DMS 273 (cell line): ENCODE measurements at regions not wholly inside any gene's neighbourhood (a gene's known extent, or its start where the extent isn't known, plus 50 kb on each side); places are given as distances from the start of the nearest gene placed in this dataset.
A peak's percentile ranks its signal among the peaks of the same experiment; 100 is the strongest.
"Not testable (repeated sequence)": the region's sequence is repeated elsewhere in the genome, so short reads cannot be mapped to it uniquely, and the experiment has no call there.

Experiments used
- DNase-seq: peaks from one replicate; lab custom pipeline; 2025; ENCODE audit not compliant: unreplicated experiment; lab: John Stamatoyannopoulos, UW

DNA sequence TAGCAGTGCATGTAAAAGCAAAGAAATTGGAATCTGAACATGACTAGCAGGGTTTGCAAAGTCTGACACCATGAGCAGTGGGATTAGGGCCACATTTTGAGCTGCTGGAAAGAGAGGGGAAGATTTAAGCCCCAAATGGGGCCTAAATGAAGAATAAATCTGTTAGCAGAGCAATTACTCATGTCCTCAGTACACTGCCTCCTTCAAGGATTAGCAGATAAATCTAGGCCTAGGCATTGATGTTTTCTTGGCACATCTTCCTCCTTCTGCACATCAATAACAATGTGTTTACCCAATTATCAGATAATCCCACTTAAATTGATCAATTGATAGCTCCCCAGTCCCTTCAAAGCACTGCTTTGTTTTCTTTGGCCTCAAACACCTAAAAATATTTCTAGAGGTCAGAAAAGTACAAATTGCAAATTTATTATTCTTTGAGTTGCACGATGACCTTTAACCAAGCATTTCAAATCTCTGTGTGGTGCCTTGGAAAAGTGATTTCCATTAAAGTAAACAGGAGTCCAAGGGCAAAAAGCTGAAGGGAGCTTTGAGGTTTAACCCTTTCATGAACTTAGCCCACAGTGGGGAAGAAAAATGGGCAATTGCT, 514.7 kb upstream of the CHORDC1 start:
- no peak for DNase-seq

DNA sequence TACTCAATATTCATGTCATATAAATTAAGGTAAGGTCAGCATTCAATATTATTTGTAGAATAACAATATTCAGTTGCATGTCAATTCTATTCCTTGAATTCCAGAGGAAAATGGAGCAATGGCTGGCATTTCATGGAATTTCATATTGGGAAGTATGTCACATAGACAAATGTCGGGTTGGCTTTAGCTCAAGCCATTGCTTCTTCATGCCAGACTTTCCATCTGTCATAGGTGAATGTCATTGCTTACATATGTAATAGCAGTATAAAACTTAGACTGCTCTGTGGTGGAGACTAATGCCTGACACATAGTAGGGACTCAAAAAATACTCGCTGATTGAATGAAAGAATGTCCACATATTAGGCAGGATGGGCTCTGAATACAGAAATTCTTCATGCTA, 509.6 kb upstream of the CHORDC1 start:
- no peak for DNase-seq

DNA sequence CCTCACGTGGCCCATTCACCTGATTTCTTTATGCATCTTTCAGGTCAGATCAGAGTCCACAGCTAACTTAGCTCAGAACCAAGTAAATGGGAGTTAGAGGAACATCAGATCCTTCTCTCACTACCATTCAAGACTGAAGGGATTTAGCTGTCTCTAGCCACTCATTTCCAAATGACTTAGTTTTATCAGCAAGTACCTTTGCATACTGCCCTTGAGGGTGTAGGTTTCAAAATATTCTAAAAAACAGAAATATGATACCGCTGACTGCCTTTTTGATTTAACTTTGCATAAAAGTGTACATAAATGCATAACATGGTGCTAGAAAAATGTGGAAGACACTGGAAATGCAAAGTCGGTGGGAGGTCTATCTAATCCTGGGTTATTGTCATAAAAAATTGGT, 500.6 kb upstream of the CHORDC1 start:
- no peak for DNase-seq

DNA sequence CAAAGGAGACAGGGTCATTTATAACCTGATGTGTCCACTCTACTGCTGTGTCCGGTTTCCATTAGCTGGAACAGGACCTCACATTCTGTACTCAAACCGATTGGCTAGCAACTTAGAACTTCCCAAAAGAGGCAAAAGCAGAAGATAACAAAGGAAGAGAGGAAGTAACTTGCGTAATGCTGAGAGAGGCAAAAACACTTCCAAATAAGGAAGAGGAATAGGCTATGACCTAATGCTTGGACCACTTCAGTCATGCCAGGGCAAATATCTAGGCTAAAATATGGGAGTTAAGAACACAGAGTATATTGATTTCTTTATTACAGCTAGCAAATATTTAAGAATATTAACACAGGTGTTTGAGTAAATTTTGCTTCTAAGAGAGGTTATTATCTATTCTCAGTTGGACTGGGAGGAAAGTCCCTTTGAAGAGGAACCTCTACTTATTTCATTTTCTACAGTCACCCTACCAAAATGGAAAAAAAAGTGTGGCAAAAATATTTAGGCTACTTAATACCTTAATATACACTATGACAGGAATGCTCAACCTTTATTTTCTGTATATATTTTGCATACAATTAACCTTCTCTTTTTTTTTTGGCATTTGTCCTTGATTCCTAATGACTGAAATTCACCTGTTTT, 499.8 kb upstream of the CHORDC1 start:
- no peak for DNase-seq

DNA sequence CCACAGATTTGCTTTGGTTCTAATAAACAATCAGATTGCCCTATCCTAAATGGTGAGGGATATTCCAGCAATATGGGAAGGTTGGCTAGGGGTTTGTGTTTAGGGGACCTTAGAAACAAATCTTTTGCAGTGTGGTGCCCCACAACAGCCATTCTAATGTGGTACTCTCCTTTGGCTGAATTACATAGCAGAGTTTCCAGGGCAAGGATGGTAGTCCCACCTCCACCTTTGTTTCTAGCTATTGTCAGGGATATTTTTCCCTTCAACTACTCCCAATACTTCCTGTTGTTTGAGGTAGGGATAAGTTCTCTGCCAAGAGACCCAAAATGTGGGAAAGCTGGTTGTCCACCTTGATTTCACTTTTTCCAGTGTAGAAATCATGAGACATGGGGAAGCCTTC, 494.7 kb upstream of the CHORDC1 start:
- no peak for DNase-seq

DNA sequence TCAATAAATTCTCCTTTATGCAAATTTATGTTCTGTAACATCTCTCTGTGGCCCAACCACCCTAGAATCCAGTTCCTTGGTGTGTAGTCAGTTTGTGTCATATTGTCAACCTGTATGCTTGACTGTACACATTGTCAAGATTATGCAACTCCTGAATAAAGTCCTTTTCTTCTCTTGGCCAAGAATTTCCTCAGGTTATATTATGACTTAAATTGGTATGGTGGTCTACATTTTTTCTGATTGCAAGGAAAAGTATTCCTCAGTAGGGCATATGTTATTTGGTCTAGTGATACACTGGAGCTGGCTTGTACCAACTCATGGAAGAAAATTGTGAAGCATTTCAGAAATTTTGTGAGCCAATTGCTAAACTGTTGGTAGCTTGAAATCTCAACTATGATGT, 482.8 kb upstream of the CHORDC1 start:
- DNase-seq, result no peak

DNA sequence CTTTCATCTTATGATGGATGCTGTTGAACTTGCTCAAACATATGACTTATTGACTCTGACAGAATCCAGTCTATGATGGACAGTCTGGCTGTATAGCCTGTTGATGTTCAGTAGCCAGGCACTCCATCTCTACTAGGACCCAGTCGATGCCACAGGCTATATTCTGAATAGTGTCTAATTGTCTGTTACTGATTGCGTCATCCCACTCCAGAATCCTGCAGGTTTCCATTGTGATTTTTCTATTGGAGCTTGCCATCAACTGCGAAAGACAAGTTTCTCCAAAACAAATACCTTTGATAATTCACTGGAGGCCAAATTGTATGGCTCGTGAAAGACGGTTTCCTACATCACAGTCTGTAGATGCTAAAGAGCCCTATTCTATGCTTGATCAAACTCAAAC, 481.7 kb upstream of the CHORDC1 start:
- DNase-seq, result no peak

DNA sequence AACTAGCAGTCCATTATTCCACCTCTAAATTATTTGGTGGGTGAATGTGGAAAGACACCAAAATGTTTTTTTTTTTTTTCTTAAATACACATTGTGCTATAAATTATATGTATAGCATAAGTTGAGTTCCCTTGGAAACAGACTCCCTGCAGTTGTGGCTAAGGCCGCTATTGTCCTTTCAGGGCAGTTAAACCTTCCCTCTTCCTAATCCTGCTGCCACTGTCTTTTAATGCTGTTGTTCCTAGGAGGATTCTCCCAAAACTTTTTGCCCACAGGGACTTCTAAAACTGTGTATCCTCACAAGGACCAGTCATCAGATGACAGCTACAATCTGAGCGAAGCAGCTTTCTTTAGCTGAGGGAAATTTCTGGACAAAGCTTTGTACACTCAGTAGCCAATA, 478.9 kb upstream of the CHORDC1 start:
- DNase-seq, result no peak

DNA sequence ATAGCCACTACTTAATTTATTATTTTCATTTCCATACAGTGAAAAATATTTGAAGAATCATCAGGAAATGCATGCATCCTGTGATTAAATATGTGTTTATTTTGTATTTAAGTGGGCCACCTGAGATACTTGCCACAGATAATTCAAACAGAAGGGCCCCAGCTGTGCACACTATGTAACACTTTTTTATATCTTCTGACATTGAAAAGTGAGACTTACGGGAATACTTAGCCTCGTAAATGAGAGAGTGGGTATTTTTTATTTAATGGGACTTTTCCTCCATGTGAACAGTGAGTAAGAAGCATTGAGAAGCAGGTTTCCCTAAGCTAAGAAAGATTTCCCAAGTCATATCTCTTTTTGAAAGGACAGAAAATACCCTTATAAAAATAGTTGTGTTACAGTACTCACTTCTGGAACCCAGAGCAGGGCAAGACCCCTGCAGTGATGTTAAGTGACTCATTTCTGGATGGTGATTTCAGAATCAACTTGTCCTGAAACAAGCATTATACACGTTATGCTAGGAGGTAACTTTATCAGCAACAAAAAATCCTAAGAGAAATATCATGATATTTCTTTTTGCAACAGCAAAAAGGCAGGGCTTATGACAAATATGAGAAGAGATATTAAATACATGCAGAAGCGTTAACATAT, 478.1 kb upstream of the CHORDC1 start:
- no peak for DNase-seq

DNA sequence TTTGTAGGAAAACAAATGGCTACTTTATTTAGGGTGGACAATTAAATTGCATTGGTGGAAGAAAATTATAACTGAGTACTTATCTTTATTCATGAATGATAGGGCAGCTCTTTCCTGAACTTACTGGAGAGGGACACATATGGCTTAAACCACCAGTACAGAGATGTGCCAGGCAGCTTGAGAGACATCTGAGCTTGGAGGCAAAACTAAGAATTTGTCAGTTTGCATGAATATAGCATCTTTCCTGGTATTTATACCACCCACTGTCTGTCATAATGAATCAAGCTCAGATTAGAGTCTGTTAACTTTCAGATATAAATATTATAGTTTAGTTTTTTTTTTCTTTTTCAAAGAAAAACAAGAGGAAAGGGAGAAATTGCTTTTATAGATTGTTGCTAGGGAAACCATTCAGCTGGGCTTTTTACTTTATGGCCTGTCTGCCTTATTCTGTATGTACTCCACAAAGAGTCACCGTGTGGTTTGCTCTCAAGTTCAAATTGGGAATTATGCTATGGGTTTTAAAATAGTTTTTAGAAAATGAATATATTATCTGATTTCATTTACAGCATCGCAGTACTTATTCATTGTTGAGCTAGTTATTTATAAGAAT, 477.0 kb upstream of the CHORDC1 start:
- DNase-seq, result no peak

DNA sequence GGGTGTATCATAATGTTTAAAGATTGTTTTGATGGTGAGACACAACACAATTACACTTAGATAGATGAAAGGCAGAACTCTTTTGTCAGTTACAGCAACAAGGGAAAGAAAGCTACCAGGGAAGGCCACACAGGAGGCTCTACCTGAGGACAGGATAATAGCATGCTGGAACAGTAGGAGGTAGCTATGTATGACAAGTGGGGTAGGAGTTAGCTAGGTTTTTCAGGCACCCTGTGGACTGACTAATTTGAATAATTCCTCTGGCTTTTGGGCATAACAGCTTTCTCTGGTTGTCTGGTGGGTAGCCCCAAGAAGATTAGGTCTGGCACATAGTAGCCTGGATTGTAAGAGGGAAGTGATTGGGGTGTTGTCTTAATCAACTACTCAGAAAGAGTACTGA, 475.4 kb upstream of the CHORDC1 start:
- no peak for DNase-seq

DNA sequence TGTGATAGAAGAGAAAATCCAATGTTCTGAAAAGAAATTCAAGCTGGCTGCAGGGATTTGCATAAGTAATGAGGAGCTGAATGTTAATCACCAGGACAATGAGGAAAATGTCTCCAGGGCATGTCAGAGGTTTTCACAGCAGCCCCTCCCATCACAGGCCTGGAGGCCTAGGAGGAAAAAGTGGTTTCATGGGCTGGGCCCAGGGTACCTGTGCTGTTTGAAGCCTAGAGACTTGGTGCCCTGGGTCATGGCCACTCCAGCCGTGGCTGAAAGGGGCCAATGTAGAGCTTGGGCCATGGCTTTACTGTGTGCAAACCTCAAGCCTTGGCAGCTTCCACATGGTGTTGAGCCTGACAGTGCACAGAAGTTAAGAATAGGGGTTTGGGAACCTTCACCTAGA, 452.6 kb upstream of the CHORDC1 start:
- DNase-seq, result not testable (repeated sequence)

DNA sequence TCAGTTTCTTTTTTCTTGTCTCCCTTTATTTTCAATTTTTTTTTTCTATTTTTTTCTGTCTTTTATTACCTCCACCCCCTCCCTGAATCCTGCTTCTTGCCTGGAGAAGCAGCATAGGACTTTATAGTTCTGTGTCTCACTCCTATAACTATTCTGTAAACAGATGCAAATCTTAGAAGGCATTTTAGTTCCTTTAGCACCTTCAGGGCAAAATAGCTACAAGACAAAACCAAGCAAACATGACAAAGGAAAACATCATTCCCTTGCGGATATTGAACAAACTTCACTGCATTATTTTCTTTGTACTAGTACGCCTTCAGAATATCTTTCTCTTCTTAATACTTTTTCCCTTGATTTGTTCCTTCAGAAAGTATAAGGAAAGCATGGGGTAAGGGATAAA, 446.2 kb upstream of the CHORDC1 start:
- DNase-seq, result no peak

DNA sequence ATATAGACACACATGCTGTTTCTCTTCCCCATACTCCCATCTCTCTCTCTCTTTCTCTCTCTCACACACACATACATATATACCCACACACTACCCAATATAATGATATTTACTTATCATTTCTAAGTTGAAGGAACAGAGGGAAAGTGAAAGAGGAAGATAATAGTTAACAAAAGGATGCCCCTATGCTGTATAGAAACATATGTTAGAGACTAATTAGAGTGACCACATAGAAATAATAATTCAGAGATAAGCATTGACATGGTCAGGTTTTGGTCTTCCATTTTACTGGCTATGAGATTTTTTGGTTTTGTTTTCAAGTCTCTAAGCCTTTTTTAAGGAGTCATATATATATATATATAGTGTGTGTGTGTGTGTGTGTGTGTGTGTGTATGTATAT, 445.7 kb upstream of the CHORDC1 start:
- no peak for DNase-seq

DNA sequence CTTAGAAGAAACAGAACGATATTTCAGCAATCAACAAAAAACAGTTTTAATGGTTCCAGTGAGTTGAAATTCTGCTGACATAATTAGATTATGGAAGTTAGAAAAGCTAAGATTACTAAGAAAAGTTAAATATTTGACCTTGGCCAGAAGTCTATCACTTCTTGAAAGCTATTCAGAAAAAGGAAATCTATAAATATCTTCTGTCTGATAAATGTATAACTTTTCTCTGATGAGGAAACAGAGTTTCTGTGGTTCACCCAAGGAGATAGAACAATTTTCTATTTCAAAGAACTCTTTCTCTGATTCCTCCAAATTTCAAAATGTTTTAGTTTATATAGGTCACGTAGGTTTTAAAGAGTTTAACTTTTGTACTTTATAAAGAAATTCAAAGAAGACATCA, 438.4 kb upstream of the CHORDC1 start:
- no peak for DNase-seq

DNA sequence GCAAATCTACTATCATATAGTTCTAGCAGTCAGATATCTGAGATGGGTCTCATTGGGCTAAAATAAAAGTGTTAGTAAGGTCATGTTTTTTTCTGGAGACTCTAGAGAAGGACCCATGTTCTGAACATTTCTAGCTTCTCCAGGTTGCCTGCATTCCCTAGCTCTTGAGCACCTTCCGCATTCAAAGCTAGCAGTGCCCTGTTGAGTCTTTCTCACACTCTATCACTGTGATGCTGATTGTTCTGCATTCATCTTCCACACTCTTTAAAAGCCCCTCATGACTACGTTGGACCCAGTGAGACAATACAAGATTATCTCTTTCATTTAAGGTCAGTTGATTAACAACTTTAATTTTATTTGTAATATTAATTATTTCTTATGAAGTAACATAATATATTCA, 433.3 kb upstream of the CHORDC1 start:
- no peak for DNase-seq

DNA sequence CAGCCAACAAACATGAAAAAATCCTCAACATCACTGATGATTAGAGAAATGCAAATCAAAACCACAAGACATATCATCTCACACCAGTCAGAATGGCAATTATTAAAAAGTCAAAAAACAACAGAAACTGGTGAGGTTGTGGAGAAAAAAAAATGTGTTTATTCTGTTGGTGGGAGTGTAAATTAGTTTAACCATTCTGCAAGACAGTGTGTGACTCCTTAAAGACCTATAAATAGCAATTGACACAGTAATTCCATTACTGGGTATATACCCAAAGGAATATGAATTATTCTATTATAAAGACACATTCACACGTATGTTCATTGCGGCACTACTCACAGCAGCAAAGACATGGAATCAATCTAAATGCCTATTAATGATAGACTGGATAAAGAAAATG, 427.3 kb upstream of the CHORDC1 start:
- no peak for DNase-seq

DNA sequence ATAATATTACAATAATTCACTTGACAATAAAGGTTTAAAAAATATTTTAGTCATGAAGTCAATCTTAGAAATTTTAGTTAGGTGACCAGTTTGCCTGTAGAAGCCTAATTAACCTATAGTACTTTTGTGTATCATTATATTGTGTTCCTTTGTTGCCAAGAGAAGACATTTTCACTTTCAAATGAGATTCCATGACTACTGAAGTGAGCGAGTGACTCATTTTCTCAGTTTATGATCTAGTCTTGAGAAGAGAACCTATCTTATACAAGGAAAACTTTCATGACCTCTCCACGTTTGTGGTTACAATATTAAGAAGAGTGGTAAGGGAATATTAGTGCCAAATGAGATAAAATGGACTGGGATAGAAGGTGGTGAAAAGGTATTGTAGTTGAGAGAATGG, 423.9 kb upstream of the CHORDC1 start:
- no peak for DNase-seq

DNA sequence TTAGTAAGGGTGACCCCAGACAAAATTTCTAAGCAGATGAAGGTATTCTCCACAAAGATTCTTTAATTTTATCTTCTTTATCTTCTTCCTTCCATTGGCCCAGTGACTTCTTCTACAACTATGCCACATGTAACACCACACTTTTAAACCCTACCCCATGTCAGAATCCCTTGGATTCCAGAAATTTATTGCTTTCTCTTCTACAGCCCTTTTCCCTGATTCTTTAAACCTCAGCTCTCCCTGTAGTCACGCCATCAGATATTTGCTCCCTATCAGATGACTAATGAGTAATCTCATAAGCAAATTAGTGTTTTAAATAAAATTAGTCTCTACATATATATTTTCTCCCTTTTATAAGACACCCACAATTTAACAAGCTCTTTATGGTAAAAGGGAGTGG, 423.4 kb upstream of the CHORDC1 start:
- DNase-seq, result no peak

DNA sequence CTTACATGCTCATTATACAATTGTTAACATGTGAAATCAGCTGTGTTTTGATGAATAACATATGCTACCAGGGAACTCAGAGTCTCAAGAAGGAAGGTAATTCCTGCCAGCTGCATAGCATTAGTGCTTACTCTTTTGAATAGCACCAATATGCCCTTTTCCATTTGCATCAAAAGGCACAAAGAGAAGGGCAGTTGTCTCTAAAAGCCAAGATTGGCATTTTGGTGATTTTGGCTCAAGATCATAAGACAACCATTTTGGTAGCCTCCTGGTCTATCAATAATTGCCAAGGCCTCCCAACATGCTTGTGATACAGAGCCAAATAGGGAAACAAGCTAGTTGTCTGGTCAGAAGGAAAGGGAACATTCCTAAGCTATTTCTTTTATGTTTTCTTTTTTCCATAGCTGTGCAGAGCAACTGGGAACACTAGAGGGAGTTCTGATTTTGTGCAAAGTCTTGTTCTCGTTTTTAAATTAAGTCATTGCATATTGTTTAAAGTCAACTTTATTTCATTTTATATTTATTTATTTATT, 416.7 kb upstream of the CHORDC1 start:
- peak; percentile 4 for DNase-seq

DNA sequence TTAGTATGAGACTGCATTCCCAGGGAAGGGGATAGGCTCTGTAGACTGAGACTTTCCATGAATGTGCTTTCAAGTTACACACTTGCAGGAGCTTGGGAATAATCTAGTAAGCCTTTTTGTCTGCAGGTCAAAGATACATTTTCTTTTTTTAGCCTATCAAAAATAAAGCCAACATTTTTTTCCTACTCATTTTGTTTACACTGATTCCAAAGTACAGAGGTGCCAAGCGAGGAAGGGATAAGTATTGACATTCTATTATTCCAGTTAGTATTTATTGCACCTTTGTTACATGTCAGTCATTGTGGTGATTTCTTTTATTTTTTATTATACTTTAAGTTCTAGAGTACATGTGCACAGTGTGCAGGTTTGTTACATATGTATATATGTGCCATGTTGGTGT, 413.0 kb upstream of the CHORDC1 start:
- DNase-seq, result no peak

DNA sequence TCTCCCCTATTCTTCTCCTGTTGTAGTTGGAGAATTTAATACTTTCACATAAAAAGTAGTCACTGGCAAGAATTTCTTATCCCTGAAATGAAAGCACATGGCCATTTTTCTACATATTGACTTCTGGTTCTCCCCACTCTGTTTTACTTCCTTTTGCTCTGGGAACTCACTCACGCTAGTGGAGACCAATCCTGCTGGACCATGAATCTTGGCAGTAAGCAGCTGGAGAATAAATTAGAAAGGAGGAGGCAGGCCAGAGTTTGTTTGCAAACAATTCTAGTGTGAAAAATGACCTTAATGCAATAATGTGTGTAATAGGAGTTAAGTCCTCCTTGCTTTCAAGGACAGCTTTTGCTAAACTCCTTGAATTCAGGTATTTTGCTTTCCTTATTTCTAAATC, 412.3 kb upstream of the CHORDC1 start:
- no peak for DNase-seq
